Lower lobe of right lung (tissue), 2 donors: ENCODE measurements at regions not wholly inside any gene's neighbourhood (a gene's known extent, or its start where the extent isn't known, plus 50 kb on each side); places are given as distances from the start of the nearest gene placed in this dataset.

Source experiments
- ATAC-seq, 2 donors: fragments of 200-7000 bp; cut with Tn5 transposase; one replicate each; pipeline ENCODE4 v1.9.1; 2020 to 2022; ENCODE audit warnings: mild to moderate bottlenecking in 2 of 2, moderate library complexity in 2 of 2
- DNase-seq: peaks from one replicate; pipeline ENCODE4 v3.0.0-alpha.2; 2020
- H3K27ac ChIP-seq: fragments of 200-600 bp; one replicate; pipeline ENCODE4 v1.8.0; 2022
- H3K27me3 ChIP-seq: fragments of 200-600 bp; one replicate; pipeline ENCODE4 v1.8.0; 2022; ENCODE audit warnings: low read depth
- H3K36me3 ChIP-seq: fragments of 200-600 bp; one replicate; pipeline ENCODE4 v1.8.0; 2022; ENCODE audit warnings: mild to moderate bottlenecking
- H3K4me1 ChIP-seq: fragments of 200-600 bp; one replicate; pipeline ENCODE4 v1.8.0; 2022
- H3K4me3 ChIP-seq: fragments of 200-600 bp; one replicate; pipeline ENCODE4 v1.8.0; 2022; ENCODE audit warnings: mild to moderate bottlenecking
- H3K9me3 ChIP-seq: fragments of 200-600 bp; one replicate; pipeline ENCODE4 v1.8.0; 2022
- intact Hi-C: fragments of 100-400 bp; cut with DNase I; formaldehyde crosslinking; loops from one replicate; pipeline ENCODE4 v1.11.0; 2022
- TF ChIP-seq, protein P1 (sequence below): fragments of 200-600 bp; IDR thresholded peaks from one replicate; pipeline ENCODE4 v1.8.0; 2022; ENCODE audit warnings: antibody characterized with exemption, mild to moderate bottlenecking
- donor health status: DM: no; HTN: yes; CAD: no; lungs with severe emphysema.

DNA sequence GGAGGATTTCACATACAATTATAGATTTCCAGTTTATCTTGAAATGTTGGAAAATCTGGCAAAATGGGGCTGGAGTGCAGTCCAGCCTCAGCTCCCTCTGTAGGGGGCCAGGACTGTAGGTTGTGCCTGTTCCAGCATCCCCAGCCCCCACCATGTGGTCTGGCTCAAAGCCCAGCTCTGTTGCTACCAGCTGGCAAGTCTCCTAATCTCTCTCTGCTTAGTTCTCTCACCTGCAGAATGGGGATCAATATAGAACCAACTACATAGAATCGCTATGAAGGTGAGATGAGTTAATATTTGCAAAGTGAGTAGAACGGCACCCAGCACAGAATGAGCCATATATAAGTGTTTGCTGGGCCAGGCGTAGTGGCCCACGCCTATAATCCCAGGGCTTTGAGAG, 50.0 kb upstream of the TARDBP start:
- Histone ChIP-seq H3K27ac (no peak overlapping the region), H3K4me3 (no peak overlapping the region), H3K27me3 (peaks cover 4% of the 10 kb centered on the region), H3K4me1 (peaks cover 19% of the 10 kb centered on the region), H3K9me3 (no peaks in the 10 kb centered on the region), H3K36me3 (no peaks in the 10 kb centered on the region)
- intact Hi-C loops, result no loop called here
- DNase-seq (no peak), ATAC-seq (no peak)
- TF ChIP-seq, protein P1, sequence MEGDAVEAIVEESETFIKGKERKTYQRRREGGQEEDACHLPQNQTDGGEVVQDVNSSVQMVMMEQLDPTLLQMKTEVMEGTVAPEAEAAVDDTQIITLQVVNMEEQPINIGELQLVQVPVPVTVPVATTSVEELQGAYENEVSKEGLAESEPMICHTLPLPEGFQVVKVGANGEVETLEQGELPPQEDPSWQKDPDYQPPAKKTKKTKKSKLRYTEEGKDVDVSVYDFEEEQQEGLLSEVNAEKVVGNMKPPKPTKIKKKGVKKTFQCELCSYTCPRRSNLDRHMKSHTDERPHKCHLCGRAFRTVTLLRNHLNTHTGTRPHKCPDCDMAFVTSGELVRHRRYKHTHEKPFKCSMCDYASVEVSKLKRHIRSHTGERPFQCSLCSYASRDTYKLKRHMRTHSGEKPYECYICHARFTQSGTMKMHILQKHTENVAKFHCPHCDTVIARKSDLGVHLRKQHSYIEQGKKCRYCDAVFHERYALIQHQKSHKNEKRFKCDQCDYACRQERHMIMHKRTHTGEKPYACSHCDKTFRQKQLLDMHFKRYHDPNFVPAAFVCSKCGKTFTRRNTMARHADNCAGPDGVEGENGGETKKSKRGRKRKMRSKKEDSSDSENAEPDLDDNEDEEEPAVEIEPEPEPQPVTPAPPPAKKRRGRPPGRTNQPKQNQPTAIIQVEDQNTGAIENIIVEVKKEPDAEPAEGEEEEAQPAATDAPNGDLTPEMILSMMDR, result no peak
